Embryonic facial prominence (tissue), 1 donor: ENCODE measurements at regions not wholly inside any gene's neighbourhood (a gene's known extent, or its start where the extent isn't known, plus 50 kb on each side); places are given as distances from the start of the nearest gene placed in this dataset.

Experiments used
- DNase-seq: peaks from one replicate; pipeline ENCODE4 v3.0.0-alpha.2; 2016; ENCODE audit errors: extremely low spot score

DNA sequence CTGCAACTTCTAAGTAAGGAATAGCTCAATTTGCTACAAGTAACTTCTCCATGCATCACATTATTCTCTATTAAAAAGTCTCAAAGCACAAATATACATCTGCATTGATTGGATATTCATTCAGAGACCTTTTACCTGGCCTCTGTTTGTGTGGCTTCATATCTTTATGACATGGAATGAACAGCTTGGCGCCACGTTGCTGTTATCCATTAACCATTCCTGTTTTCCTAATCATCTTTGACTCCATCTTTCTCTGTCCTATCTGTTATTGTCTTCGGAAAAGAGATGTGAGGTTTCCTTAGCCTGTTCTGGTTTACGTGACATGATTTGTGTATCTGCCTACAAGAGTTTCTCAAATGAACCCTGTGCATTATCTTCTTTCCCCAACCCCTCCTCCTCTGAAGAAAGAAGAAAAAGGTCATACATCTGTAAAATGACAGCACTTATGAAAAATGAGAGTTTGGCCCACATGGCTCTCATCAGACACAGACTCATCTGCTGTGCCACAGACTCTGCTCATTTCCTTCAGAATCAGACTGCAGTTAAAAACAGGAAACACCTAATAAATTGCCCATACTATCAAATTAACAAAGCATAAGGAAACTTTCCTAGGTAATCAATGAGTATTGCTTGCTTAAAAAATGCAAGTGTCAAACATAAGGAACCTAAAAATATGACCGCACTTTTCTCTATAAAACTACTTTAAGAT lies 347.6 kb upstream of the FAM241A start:
- no peak for DNase-seq

DNA sequence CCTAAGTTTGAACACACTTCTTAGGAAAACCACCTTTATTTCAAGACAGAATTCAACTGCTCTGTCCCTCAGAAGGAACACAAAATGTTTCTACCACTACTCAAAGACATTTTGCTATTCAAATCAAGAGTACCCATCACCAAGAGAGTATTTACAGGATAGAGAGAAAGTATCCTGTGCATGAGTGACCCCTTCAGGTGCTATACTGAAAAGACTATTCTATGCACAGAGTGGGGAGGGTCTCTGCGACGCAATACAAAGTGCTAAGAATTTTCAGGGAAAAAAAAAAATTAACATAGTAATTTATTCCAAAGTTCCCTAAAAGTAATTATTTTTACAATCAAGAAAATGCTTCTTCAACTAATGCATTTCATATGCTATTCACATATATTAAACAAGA lies 346.4 kb upstream of the FAM241A start:
- no peak for DNase-seq

DNA sequence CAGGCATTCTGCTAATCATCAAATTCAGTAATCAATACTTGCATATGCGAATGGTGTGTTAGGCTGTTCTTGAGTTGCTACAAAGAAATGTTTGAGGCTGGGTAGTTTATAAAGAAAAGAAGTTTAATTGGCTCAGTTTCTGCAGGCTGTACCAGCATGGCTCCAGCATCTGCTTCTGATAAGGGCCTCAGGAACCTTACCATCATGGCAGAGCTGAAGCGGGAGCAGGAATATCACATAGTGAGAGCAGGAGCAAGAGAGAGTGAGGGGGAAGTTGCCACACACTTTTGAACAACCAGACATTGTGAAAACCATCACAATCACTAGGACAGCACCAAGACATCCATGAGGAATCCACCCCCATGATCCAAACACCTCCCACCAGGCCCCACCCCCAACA lies 344.7 kb upstream of the FAM241A start:
- no peak for DNase-seq

DNA sequence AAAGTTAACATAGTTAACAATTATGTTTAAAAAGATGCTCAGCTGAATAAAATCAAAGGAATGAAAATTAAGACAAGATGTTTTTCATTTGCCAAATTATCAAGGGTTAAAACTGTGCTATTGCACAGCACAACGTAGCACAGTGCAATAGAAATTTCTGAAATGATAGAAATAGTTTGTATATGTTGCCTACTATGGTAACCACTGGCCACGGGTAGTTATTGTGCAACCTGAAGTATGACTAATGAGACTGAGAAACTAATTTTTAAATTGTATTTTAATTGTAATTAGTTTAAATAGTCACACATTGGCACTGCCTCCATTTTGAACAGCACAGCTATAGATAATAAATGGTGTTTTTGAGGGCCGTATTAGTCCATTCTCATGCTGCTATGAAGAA lies 343.1 kb upstream of the FAM241A start:
- no peak for DNase-seq

DNA sequence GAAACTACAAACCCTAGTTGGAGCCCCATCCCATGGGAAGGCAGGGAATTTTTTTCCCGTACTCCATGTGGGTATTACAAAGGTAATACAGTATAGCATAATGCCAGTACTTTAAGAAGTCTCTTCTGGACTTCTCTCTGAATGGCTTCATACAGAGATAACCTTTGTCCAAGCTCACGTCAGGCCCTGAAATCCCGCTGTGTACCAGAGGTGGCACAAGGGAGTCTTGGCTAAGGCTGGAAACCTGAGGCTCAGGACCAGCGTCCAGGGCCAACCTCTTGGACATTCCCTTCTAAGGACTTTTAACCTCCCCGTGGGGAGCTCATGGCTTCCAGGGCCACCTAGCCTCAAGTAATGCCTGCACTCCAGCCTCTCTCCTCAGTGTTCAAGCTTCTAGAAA lies 338.9 kb upstream of the FAM241A start:
- no peak for DNase-seq

DNA sequence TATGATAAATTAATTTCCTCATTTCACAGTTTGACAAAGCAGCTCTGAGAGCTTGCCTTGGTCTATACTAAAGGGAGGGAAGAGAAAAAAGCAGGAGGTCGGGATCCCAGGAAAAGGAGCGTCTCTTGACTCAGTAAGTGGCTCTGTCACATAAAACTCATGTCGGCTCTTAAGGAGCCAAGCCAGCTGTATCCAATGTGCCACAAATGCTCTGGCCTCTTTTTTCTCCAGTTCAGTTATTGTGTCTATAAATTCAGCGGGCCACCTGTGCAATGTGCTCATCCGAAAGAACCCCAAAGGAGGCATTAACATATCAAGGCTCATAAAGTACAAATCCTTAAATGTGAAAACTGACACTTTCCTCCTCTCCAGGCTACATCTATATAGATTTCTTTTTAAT lies 337.7 kb upstream of the FAM241A start:
- DNase-seq = no peak

DNA sequence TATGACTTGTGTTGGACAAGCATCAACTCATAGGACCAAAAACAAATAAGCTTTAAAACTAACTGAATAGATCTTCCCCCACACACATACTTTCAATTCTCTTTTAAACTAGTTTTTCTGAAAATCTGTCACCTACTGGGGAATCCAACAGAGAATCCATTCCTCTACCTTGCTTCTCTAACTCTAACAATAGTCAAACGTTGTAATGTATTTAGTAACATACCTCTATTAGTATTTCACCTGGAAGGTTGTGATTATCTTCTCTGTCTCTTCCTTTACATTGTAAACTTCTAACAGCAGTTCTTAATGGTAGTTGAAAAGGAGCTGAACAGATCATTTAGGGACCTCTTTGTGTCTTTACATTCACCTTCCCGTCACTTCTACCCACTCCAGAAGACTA lies 337.1 kb upstream of the FAM241A start:
- DNase-seq = no peak

DNA sequence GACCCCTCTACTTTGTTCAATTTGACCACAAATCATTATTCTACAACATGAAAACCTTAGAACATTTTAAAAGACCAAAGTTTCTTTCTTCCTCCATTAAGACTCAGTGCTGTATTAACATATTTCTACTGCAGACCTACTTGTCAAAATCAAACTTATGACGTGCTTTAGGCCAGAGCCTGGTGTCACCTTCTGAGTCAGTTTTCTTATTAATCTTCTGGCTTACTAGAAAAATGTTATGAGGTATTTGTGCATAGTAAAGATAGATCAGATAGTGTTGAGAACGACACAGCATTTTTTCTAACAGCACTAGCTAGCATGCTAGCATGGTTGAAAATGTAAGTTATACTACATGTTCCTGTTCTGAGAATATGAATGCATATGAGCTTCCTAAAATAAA lies 333.6 kb upstream of the FAM241A start:
- no peak for DNase-seq

DNA sequence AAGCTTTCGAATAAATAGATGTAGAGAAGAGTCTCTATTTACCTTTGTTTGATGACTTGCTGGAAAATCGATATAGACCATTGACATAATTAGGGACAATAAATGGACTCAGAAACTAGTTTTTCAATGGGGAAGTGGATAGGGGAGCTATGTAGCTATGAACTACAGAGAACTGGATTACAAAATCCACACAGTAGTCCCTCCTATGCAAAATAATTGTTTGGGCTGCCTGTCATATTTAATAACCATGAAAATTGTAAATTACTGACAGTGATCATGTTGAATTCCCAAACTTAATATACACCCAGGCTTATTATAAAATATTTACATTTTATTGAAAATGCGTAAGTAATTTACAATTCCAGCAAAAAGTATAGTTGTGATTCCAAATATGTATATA lies 333.1 kb upstream of the FAM241A start:
- DNase-seq = no peak

DNA sequence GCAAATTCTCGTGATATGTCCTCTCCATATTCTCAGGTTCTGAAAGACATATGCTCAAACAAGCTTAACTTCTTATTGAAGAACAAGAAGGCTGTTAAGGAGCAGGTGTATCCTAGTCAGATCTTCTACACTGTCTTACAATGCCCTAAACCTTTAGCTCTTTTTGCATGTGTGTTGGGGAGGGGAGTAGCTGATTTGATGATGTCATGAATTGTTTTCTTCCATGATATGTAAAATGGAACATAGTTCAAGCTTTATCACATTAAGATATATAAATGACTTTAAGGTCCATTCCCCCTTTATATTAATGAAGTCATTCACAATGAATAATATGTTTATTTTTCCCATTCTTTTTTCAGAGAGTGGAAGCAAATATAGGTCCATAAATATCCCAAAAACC lies 332.5 kb upstream of the FAM241A start:
- DNase-seq = no peak

DNA sequence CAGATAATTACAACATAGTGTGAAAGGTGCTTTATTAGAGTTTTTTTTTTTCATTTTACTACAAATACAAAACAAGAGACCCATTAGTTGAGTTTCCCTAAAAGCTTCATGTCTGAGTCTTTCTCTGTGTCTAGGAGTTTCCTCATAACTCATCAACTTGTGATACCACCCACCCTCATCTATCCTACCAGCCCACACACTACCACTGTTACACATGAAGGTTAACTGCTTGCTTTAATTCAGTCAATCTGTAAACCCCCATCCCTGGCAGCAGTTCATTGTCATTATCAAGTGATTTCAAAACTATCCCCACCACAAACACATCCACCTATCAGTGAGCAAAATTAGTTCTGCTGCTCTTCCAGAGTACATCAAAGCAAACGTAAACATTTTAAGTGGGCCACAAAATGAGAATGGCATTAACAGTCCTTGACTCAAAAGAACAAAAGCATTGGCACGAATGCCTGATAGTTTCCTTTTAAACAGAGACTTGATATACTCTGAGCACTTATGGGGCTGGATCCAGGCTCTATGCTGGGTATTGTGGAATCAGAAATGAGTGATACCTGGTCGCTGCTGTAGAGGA lies 331.6 kb upstream of the FAM241A start:
- DNase-seq = no peak

DNA sequence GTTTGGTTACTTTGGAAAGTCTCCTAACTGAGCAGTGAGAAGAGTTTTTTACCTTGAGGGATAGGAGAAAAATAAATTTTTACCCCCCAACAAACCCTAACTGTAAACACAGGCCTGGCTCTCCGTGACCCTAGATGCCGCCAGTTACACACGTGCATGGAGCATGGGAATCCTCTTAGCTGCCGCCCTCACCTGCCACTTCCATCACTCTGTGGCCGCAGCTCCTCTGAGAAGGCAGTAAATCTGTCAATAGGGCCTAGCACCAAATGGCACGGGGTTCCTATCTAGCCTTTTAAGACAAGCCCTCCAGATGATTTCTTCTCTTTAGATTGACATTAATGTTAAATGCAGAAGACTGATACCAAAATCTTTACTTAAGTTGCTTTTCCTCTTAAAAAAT lies 330.3 kb upstream of the FAM241A start:
- DNase-seq = no peak

DNA sequence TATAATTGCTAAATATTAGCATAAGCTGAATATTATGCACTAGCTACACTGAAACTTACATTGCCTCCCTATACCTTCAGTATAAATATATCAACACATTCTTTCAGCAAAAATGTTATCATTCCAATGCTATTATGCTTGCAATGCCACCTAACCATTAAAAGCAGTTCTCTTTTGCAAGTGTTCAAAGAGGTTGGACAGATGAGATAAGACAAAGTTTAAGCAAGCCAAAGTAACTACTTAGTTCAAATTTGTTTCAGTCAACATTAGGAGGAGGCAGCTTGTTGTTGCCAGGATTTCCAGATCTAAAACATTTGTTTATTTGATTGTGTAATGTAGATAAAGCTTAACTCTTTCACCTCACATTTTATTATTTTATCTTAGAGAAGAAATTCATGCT lies 323.9 kb upstream of the FAM241A start:
- no peak for DNase-seq

DNA sequence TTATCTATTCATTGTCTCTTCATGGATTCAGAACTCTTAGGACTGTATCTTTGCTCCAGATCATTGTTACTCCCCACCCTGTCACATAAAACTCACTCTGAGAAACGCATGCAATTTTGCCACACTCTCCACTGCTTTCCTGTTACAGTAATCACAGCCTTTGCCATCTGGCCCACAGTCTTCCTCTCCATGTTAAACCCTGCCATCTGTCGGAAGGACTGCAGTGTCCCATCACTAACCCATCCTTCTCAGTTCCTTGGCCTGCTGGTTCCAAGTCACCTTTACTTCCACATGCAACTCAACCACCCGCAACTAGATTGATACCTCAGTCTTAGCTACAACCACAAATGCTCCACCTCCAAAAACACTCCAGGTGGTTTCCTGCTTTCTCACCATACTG lies 308.7 kb upstream of the FAM241A start:
- no peak for DNase-seq

DNA sequence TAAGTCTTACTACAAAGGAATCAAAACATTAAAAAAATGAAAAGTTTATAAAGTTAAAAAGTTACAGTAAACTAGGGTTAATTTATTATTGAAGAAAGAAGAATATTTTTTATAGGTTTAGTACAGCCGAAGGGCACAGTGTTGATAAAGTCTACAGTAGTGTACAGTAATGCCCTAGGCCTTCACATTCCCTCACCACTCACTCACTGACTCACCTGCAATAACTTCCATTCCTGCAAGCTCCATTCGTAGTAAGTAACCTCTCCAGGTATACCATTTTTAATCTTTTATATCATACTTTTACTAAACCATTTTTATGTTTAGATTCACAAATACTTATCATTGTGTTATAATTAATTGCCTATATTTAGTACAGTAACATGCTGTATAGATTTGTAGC lies 307.5 kb upstream of the FAM241A start:
- DNase-seq = no peak

DNA sequence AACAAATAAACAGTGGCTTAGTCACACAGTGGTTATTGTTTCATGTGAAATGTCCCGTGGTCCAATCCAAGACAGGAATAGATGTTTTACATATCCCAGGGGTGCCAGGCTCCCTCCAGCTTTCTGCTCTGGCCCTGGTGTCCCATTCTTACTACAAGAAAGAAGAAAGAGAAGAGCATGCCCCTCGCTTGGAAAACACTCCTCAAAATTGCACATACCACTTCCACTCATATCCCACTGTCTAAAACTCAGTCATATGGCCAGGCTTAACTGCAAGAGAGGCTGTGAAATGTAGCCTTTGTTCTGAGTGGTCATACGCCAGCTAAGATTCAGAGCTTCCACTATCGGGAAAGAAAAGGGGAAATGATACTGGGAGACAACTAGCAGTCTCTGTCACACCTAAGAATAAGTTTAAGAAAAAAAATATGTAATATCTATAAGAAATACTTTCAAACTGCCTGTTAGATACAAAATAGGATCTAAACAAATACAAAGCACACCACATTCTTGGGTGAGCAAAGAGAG lies 306.8 kb upstream of the FAM241A start:
- no peak for DNase-seq

DNA sequence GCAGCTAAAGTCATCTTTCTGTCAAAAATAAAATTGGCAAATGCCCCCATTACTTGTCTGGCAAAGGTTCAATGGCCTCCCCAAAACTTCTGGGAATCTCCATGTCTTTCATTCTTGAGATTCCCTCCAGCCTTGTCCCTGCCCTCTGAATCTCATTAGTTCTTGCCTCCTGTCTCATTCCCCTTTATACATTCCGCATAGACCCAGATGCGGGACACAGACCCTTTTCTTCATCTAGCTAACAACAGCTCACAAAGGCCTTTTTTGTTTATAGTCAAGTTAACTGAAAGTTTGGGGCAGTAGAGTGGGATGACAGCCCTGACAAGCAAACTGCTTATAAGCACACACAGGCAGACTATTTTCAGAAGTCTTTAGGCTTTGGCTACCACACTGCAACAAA lies 306.1 kb upstream of the FAM241A start:
- no peak for DNase-seq

DNA sequence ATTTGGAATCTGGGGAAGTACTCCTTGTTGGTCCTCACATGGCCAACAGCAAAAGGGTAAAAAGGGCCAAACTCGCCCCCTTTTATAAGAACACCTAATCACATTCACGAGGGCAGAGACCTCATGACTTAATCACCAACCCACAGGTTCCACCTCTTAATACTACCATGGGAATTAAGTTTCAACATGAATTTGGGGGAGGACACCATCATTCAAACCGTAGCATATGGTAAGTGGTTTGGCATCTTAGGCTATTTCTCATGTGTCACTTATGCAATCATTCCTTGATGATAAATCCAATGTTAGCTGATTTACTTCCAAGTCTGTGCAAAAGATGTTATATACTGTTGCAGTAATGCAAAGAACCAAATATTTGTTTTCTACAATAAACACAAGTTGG lies 302.9 kb upstream of the FAM241A start:
- no peak for DNase-seq

DNA sequence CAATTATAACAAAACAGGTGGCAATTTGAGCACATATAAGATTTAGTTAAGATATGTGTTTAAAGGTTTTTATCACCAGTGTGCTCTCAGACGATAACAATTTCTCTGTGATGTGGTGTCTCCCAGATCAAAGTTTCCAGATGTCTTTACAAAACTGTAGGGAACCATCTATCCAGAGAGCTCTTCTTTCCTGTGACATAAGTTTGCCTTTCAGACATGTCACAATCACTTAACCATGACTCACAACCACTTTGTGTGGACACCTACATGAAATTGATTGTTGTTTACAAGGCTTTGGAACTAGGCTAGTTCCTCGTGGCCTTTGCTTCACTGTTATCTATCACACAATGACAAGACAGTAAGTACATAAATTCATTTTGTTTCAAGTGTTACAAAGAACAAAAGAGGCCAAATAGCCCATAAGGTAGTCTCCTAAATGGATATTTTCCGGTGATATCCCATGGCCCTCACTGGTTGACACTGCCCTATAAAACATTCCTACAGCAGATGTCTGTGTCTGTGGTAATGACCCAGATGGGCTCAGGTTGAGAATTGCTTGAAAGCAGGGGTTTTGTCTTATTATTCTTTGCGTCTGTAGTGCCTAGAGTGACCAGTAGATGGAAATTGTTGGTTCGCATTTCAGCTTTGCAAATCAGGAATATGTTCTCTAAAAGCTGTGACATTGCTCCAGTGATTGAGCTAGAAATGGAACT lies 297.8 kb upstream of the FAM241A start:
- DNase-seq = no peak

DNA sequence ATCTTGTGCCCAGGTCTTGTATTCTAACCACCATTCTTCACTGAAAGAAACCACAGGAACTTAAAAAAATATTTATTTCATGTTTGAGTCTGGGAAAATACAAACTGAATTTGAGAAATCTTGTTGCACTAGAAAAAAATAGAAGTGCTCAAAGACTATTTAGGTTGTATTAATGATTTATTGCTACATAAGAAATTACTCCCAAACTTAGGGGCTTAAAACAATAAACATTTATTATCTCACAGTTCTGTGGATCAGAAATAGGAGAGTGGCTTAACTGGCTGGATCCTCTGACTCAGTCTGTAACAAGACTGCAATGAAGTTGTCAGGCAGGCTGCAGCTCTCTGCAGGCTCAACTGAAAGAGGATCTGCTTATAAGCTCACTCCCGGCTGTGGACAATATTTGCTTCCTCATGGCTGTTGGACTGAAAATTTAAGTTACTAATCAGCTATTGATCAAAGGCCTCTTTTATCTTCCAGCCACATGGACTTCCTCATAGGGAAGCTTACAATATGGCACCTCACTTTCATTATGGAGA lies 295.4 kb upstream of the FAM241A start:
- DNase-seq = no peak

DNA sequence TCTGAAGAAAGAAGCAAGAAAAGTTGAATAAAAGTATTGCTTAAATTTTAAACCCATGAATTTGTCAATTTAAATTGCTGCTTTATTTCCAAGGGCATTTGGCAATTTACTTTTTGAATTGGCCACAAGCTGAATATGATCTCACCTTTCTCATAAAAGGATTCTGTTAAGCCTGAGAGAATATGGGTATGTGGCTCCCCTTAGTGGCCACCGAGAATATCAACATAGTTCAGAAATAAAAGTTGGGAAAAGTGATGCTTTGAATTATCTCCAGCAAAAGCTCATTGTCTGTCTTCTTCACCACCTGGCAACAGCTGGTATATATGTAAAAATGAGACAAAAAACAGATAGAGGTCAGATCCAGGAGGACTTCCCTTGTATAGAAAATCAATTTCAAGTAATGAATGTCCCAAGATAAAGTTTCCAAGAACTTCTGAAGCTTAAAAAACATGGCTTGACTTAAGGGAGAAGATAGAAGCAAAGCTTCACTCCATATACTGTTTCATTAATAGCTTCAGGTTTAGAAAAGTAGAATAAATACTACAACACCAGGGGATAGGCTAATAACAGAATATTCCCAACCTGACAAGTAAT lies 290.7 kb upstream of the FAM241A start:
- peak; percentile 43 for DNase-seq

DNA sequence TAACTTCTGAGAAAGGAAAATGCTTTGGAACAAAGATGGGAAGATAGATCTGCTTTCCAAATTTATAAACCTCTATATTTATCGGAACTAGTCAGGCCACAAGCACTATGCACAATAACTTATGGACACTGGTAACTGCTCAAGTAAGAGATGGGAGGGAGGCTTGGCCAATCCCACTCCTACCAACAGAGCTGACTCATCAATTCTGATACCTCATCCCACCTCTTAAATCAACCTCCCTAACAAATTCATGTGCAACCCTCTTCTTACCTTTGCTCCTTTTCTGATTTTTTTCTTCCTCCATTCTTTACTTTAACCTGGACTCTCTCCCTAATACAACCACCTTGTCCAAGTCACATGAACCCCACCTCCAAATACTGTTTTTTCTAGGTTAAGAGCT lies 289.9 kb upstream of the FAM241A start:
- DNase-seq = no peak

DNA sequence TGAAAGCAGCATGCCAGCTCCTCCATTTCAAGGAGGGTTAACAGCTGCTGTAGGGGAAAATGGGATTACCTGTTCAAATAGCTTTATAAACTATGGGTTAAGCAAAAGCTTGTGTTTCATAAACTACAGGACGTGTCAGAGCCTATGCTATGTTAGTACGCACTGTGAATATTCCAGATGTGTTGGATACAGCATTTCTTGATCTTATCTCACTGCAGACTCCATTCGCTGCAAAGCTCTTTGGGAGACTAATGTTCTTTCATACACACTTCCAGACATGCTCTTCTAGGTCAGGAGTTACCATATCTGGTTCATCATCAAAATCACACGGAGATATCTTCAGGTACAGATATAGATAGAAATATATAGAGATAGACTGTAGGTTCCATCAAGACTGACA lies 281.2 kb upstream of the FAM241A start:
- DNase-seq = no peak
